ENCODE measurements at regions not wholly inside any gene's neighbourhood (a gene's known extent, or its start where the extent isn't known, plus 50 kb on each side); places are given as distances from the start of the nearest gene placed in this dataset.

- no peak for TF ChIP-seq POLR2A (IDR thresholded peaks at IDR 0.05; ENCODE audit: low read length)
- no peak for TF ChIP-seq GATA1 (IDR thresholded peaks at IDR 0.05; ENCODE audit: low read depth, low read length)
Measured at GRCh38 chr13:26463296-26463695, 94.2 kb upstream of the WASF3 start.

Data from erythroblast (primary cell).